ENCODE measurements at regions not wholly inside any gene's neighbourhood (a gene's known extent, or its start where the extent isn't known, plus 50 kb on each side); places are given as distances from the start of the nearest gene placed in this dataset.

DNA sequence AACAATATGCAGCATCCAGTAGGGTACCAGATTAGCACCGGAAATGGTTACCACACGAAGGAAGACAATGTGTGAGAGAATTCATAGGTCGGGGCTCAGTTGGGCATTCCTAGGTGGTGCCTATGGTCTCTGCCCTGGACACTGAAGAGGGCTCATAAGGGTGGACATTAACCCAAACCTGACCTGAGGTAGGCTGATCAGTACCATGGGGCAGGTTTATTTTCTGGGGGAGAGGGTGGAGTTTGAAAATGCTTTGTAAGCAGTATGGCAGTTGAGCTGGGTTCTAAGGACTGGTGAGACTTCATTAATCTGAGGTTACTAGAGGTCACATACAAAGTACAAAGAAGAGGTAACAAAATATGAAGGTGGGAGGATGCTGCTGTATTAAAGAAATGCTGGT is 68.4 kb downstream of the RPL22L1 start:
- TF ChIP-seq, protein P1, sequence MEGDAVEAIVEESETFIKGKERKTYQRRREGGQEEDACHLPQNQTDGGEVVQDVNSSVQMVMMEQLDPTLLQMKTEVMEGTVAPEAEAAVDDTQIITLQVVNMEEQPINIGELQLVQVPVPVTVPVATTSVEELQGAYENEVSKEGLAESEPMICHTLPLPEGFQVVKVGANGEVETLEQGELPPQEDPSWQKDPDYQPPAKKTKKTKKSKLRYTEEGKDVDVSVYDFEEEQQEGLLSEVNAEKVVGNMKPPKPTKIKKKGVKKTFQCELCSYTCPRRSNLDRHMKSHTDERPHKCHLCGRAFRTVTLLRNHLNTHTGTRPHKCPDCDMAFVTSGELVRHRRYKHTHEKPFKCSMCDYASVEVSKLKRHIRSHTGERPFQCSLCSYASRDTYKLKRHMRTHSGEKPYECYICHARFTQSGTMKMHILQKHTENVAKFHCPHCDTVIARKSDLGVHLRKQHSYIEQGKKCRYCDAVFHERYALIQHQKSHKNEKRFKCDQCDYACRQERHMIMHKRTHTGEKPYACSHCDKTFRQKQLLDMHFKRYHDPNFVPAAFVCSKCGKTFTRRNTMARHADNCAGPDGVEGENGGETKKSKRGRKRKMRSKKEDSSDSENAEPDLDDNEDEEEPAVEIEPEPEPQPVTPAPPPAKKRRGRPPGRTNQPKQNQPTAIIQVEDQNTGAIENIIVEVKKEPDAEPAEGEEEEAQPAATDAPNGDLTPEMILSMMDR (conservative IDR thresholded peaks at IDR 0.05 in 1 of 2, IDR thresholded peaks at IDR 0.05 in 1 of 2; ENCODE audit: low read depth in 1 of 2, low read length in 2 of 2): no peak
- TF ChIP-seq EZH2 (IDR thresholded peaks at IDR 0.05; ENCODE audit: low read length, missing control alignments): no peak
